ENCODE measurements at regions not wholly inside any gene's neighbourhood (a gene's known extent, or its start where the extent isn't known, plus 50 kb on each side); places are given as distances from the start of the nearest gene placed in this dataset.

DNA sequence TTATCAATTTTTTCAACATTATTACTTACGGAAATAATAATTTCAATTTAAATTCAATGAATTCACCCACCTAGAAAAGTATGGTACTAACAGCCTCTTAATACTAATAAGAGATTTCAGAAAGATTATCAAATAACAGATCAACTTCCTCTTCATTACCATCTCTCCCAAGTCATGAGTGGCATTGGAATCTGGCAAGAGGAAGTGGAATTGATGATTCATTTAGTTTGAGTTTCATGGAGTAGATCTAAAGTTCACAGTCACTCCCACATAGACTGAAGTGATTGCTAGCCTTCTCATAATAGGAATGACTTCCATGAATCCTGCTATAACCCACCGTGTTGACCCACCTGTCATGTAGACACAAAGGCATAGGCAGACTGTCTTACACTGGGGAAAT, 77.7 kb upstream of the WDR75 start:
- no peak for TF ChIP-seq FOXM1 (IDR thresholded peaks at IDR 0.05; ENCODE audit: low read depth, low read length)
- no peak for TF ChIP-seq SUZ12 (IDR thresholded peaks at IDR 0.05; ENCODE audit: unreplicated experiment)

Measured in GM12878 (cell line).